ENCODE measurements at regions not wholly inside any gene's neighbourhood (a gene's known extent, or its start where the extent isn't known, plus 50 kb on each side); places are given as distances from the start of the nearest gene placed in this dataset.

GRCh38 chr3:83946049-83946448, 1012.7 kb upstream of the CADM2 start:
- H3K9me2 ChIP-seq (ENCODE audit: insufficient read depth) = no peaks in the 10 kb centered on the region
- H3K4me3 ChIP-seq = no peak overlapping the region
- no peak overlapping the region for H3K9ac ChIP-seq
- in situ Hi-C loops (cut with MboI) = no loop called here
- H3K36me3 ChIP-seq (ENCODE audit: low read depth) = no peaks in the 10 kb centered on the region
- H2AFZ ChIP-seq = no peak overlapping the region
- no peaks in the 10 kb centered on the region for H3F3A ChIP-seq (ENCODE audit: insufficient read depth)
- no peak for DNase-seq
- H3K79me2 ChIP-seq (ENCODE audit: insufficient read depth) = no peaks in the 10 kb centered on the region
- TF ChIP-seq EZH2 (IDR thresholded peaks at IDR 0.05; ENCODE audit: insufficient read depth, poor library complexity, severe bottlenecking) (no peak), EZH2phosphoT487 (IDR thresholded peaks at IDR 0.05; ENCODE audit: insufficient read depth, low read depth) (no peak)
- no peaks in the 10 kb centered on the region for H3K9me3 ChIP-seq (ENCODE audit: low read depth)
- no peaks in the 10 kb centered on the region for H3K27me3 ChIP-seq (replicated peaks; ENCODE audit: insufficient read depth)
- no peaks in the 10 kb centered on the region for H4K20me1 ChIP-seq (ENCODE audit: insufficient read depth)
- no peak overlapping the region for H3K4me2 ChIP-seq (ENCODE audit: unreplicated experiment)
- H3K27ac ChIP-seq = no peak overlapping the region
- H3K4me1 ChIP-seq (ENCODE audit: insufficient read depth) = no peaks in the 10 kb centered on the region

GRCh38 chr3:83946554-83946953, 1012.2 kb upstream of the CADM2 start:
- 1 to 5% methylated on average over 4 of the region's 4 CpGs for WGBS, 2 experiments (ENCODE audit: low coverage in 1 of 2, low lambda C conversion rate in 2 of 2, missing lambda C conversion rate in 2 of 2)

GRCh38 chr3:83948771-83949170, 1010.0 kb upstream of the CADM2 start:
- Histone ChIP-seq H3K4me1 (ENCODE audit: insufficient read depth) (no peaks in the 10 kb centered on the region), H3K4me2 (ENCODE audit: unreplicated experiment) (no peak overlapping the region), H2AFZ (no peak overlapping the region), H3K27ac (no peak overlapping the region), H3K36me3 (ENCODE audit: low read depth) (no peaks in the 10 kb centered on the region), H3K9me2 (ENCODE audit: insufficient read depth) (no peaks in the 10 kb centered on the region), H3K79me2 (ENCODE audit: insufficient read depth) (no peaks in the 10 kb centered on the region), H4K20me1 (ENCODE audit: insufficient read depth) (no peaks in the 10 kb centered on the region), H3K27me3 (replicated peaks; ENCODE audit: insufficient read depth) (no peaks in the 10 kb centered on the region), H3K9ac (no peak overlapping the region), H3K4me3 (no peak overlapping the region), H3K9me3 (ENCODE audit: low read depth) (no peaks in the 10 kb centered on the region), H3F3A (ENCODE audit: insufficient read depth) (no peaks in the 10 kb centered on the region)
- no peak for DNase-seq
- in situ Hi-C loops (cut with MboI) = no loop called here
- 3 to 6% methylated on average over 1 of the region's 1 CpG for WGBS, 2 experiments (ENCODE audit: low coverage in 1 of 2, low lambda C conversion rate in 2 of 2, missing lambda C conversion rate in 2 of 2)
- no peak for TF ChIP-seq EZH2 (IDR thresholded peaks at IDR 0.05; ENCODE audit: insufficient read depth, poor library complexity, severe bottlenecking)
- TF ChIP-seq EZH2phosphoT487 (IDR thresholded peaks at IDR 0.05; ENCODE audit: insufficient read depth, low read depth) = no peak

More at GRCh38 chr3:83946554-83946953, 1012.2 kb upstream of the CADM2 start:
- Histone ChIP-seq H3K27me3 (replicated peaks; ENCODE audit: insufficient read depth) (no peaks in the 10 kb centered on the region), H3K79me2 (ENCODE audit: insufficient read depth) (no peaks in the 10 kb centered on the region), H2AFZ (no peak overlapping the region), H3F3A (ENCODE audit: insufficient read depth) (no peaks in the 10 kb centered on the region), H3K27ac (no peak overlapping the region), H4K20me1 (ENCODE audit: insufficient read depth) (no peaks in the 10 kb centered on the region), H3K36me3 (ENCODE audit: low read depth) (no peaks in the 10 kb centered on the region), H3K4me1 (ENCODE audit: insufficient read depth) (no peaks in the 10 kb centered on the region), H3K9me2 (ENCODE audit: insufficient read depth) (no peaks in the 10 kb centered on the region), H3K9ac (no peak overlapping the region), H3K4me2 (ENCODE audit: unreplicated experiment) (no peak overlapping the region), H3K4me3 (no peak overlapping the region), H3K9me3 (ENCODE audit: low read depth) (no peaks in the 10 kb centered on the region)
- in situ Hi-C loops (cut with MboI) = no loop called here
- TF ChIP-seq EZH2phosphoT487 (IDR thresholded peaks at IDR 0.05; ENCODE audit: insufficient read depth, low read depth) (no peak), EZH2 (IDR thresholded peaks at IDR 0.05; ENCODE audit: insufficient read depth, poor library complexity, severe bottlenecking) (no peak)
- no peak for DNase-seq

GRCh38 chr3:83953417-83954089, 1005.2 kb upstream of the CADM2 start:
- no peaks in the 10 kb centered on the region for H3K79me2 ChIP-seq (ENCODE audit: insufficient read depth)
- no peak overlapping the region for H2AFZ ChIP-seq
- H3K27ac ChIP-seq = no peak overlapping the region
- H3K4me3 ChIP-seq = no peak overlapping the region
- no peak overlapping the region for H3K4me2 ChIP-seq (ENCODE audit: unreplicated experiment)
- in situ Hi-C loops (cut with MboI) = no loop called here
- H3F3A ChIP-seq (ENCODE audit: insufficient read depth) = no peaks in the 10 kb centered on the region
- no peaks in the 10 kb centered on the region for H4K20me1 ChIP-seq (ENCODE audit: insufficient read depth)
- no peaks in the 10 kb centered on the region for H3K36me3 ChIP-seq (ENCODE audit: low read depth)
- H3K9me3 ChIP-seq (ENCODE audit: low read depth) = peaks cover 4% of the 10 kb centered on the region
- H3K9ac ChIP-seq = no peak overlapping the region
- DNase-seq = no peak
- H3K9me2 ChIP-seq (ENCODE audit: insufficient read depth) = no peaks in the 10 kb centered on the region
- H3K4me1 ChIP-seq (ENCODE audit: insufficient read depth) = no peaks in the 10 kb centered on the region
- H3K27me3 ChIP-seq (replicated peaks; ENCODE audit: insufficient read depth) = no peaks in the 10 kb centered on the region
- TF ChIP-seq EZH2phosphoT487 (IDR thresholded peaks at IDR 0.05; ENCODE audit: insufficient read depth, low read depth) = no peak
- no peak for TF ChIP-seq EZH2 (IDR thresholded peaks at IDR 0.05; ENCODE audit: insufficient read depth, poor library complexity, severe bottlenecking)
- 8 to 9% methylated on average over 3 of the region's 3 CpGs for WGBS, 2 experiments (ENCODE audit: low coverage in 1 of 2, low lambda C conversion rate in 2 of 2, missing lambda C conversion rate in 2 of 2)

GRCh38 chr3:83956431-83956830, 1002.4 kb upstream of the CADM2 start:
- no peaks in the 10 kb centered on the region for H3F3A ChIP-seq (ENCODE audit: insufficient read depth)
- H2AFZ ChIP-seq = no peak overlapping the region
- no peaks in the 10 kb centered on the region for H3K36me3 ChIP-seq (ENCODE audit: low read depth)
- no peaks in the 10 kb centered on the region for H3K4me1 ChIP-seq (ENCODE audit: insufficient read depth)
- in situ Hi-C loops (cut with MboI) = no loop called here
- H3K79me2 ChIP-seq (ENCODE audit: insufficient read depth) = no peaks in the 10 kb centered on the region
- H3K9me3 ChIP-seq (ENCODE audit: low read depth) = peaks cover 4% of the 10 kb centered on the region
- no peaks in the 10 kb centered on the region for H4K20me1 ChIP-seq (ENCODE audit: insufficient read depth)
- H3K27ac ChIP-seq = no peak overlapping the region
- H3K4me3 ChIP-seq = no peak overlapping the region
- TF ChIP-seq EZH2 (IDR thresholded peaks at IDR 0.05; ENCODE audit: insufficient read depth, poor library complexity, severe bottlenecking) (no peak), EZH2phosphoT487 (IDR thresholded peaks at IDR 0.05; ENCODE audit: insufficient read depth, low read depth) (no peak)
- no peaks in the 10 kb centered on the region for H3K9me2 ChIP-seq (ENCODE audit: insufficient read depth)
- 26 to 28% methylated on average over 3 of the region's 3 CpGs for WGBS, 2 experiments (ENCODE audit: low coverage in 1 of 2, low lambda C conversion rate in 2 of 2, missing lambda C conversion rate in 2 of 2)
- no peaks in the 10 kb centered on the region for H3K27me3 ChIP-seq (replicated peaks; ENCODE audit: insufficient read depth)
- no peak overlapping the region for H3K9ac ChIP-seq
- no peak for DNase-seq
- no peak overlapping the region for H3K4me2 ChIP-seq (ENCODE audit: unreplicated experiment)
